ENCODE measurements at regions not wholly inside any gene's neighbourhood (a gene's known extent, or its start where the extent isn't known, plus 50 kb on each side); places are given as distances from the start of the nearest gene placed in this dataset.
"Not testable (repeated sequence)": the region's sequence is repeated elsewhere in the genome, so short reads cannot be mapped to it uniquely, and the experiment has no call there.

DNA sequence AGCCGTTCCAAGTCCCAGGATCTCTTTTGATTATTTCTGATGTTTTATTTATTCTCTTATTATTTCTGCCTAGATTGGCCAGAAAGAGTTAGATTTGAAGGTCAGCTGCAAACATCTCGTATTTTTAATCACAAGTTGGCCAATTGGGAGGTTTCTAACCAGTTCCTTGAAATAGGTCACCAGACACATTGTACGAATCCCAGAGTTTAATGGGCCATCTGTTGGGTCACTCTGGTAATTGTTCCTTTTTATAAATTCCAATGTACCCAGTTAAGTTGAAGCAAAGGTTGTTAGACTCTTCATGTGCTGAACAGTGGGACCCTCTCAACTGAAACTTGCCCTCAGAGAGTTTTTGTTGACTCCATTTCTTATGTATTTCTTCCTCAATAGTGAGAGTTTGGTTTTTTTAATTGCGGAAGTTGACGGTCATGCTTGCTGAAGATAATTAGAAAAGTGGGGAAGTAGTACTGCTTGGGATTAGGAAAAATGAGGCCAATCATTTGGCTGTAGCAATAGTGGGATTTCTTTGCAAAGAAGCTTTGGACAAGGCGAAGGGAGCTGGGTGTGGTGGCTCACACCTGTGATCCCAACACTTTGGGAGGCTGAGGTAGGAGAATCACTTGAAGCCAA, 382.7 kb upstream of the RGS6 start:
- DNase-seq: no peak

- no peak for DNase-seq
Measured at GRCh38 chr14:71550367-71550766, 381.9 kb upstream of the RGS6 start.

DNA sequence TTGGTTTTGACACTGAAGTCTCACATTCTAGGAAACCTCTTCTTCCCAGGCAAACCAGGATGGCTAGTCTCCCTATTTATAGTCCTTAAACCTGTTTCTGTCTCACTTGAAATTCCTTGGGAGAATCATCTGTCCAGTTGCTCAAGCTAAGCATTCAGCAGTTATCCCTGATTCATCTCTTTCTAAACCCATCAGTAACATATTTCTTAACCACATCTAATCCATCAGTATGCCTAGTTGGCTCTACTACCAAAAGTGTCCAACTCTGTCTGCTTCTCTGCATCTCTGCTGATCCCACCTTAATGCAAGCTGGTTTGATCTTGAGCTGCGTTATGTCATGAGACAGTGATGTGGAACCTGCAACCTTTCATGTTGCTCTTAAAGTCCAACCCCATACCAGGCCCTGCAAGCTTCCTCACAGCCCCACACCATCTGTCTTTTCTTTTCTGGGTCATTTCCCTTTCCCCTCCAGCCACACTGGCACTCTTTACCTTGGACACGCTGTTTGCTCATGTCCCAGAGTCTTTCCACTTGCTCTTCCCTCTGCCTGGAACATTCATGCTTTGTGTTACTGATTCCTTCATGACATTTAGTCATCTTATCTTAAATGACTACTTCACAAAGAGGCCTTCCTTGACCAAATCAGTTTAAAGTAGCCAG, 380.8 kb upstream of the RGS6 start:
- no peak for DNase-seq

- no peak for DNase-seq
Measured at GRCh38 chr14:71552809-71553208, 379.4 kb upstream of the RGS6 start.

DNA sequence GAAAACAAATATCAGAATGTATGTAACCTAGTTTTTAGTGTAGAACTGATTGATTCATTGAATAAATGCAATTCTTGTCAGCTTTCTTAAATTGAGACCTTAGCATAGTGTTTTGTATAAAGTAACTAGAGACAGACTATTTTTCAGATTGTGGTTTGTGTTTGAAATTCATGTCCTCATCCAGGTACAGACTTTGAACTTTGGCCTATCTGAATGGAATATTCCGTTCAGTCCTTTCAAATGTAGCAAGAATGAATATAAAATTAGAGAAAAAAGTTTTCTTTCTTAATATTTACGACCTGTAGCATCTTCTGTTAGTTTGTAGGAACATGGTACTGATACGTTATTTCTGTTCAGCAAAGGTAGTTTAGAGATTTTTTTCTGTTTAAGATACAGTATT, 378.4 kb upstream of the RGS6 start:
- no peak for DNase-seq

DNA sequence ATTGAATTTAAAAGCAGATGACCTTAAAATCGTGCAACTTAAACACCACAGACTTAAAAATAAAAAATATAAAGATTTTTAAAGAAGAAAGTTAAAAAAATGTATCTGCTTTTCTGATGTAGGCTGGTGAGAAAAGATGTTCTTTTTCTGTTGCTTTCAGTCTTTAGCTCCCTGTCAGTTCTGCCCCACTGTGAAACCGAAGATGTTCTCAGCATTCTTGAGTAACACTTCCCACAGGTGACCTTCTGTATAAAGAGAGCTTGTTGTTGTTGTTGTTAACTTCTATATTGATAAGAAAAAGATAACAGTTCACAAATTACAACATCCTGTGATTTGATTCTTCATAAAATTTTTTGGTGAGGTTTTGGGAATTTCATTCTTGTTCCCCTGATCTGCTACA, 377.9 kb upstream of the RGS6 start:
- DNase-seq: no peak

- no peak for DNase-seq
Measured at GRCh38 chr14:71554959-71555612, 377.1 kb upstream of the RGS6 start.

DNA sequence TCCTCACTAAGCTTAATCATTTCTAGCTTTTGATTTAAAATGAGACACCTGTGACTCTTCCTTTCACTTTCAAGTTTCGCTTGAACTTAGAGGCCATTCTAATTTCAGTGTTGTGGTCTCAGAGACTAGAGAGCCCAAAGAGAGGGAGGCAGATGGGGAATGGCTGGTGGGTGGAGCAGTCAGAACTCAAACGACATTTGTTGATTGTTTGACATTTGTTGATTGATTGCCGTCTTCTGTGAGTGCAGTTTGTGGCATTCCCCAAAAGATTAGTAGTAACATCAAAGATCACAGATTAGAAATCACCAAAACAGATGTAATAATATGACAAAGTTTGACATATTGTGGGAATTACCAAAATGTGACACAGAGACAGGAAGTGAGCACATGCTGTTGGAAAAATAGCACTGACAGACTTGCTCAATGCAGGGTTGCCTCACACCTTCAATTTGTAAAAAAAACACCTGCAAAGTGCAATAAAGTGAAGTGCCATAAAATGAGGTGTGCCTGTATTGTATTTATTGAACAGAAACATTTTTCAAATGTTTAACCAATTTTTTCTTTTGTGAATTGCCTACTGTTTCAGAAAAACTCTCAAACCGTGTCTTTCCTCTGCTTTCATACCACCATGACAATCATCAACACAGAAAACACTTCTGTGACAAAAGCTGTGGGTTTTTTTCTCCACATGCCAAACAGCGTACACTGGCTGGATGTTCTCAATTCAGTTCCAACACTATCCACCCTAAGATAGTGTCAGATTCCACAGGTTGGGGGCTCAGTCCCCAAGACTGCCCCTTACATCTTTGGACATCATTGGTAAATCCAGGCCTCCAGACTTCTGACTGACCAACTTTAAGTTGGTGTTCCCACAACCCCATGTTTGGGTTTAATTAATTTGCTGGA, 376.3 kb upstream of the RGS6 start:
- DNase-seq: no peak

- no peak for DNase-seq
Measured at GRCh38 chr14:71556730-71557129, 375.5 kb upstream of the RGS6 start.

- no peak for DNase-seq
Measured at GRCh38 chr14:71557351-71557750, 374.9 kb upstream of the RGS6 start.

GRCh38 chr14:71558943-71559342, 373.3 kb upstream of the RGS6 start:
- DNase-seq: not testable (repeated sequence)

DNA sequence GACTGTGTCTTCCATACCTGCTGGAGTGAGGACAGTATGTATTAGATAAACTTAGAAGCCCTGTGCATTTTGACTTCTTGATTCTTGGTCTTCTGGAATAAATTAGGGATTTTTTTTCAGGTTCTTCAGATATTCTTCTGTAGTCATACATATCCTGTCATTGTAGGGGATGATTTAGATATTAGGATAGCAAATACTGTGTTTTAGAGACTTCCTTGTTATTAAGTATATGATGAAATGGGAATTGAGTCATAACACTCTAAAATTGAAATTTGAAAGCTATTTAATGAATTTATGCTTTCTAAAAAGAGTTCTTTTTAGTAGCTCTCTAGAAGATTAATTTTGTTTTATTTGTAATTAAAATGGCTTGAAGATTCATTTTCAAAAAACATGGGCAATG, 371.5 kb upstream of the RGS6 start:
- DNase-seq: no peak

DNA sequence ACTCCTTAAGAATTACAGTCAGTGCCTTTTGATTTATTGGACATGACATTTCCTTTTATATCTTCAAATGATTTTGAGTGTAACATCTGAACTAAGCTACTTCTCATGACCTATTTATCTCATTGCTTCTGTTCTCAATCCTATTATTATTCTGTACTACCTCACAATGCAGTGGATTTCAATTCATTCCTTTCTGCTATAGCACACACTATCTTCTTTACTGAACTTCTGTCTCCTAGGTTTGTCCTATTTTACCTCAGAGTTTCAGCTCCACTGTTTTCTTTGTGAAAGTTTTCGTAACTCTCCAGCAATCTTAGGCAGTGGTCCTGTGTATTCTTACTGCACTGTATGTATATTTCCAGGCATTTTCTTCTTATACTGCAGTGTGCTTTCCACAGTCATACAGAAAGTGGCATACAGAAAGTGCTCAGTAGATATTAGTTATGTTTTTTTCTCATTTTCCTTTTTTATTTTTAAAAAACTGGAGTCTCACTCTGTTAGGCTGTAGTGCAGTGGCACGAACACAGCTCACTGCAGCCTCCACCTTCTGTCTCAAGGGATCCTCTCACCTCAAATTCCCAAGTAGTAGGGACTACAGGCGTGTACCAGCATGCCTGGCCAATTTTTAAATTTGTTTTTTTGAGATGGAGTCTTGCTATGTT, 368.6 kb upstream of the RGS6 start:
- no peak for DNase-seq

DNA sequence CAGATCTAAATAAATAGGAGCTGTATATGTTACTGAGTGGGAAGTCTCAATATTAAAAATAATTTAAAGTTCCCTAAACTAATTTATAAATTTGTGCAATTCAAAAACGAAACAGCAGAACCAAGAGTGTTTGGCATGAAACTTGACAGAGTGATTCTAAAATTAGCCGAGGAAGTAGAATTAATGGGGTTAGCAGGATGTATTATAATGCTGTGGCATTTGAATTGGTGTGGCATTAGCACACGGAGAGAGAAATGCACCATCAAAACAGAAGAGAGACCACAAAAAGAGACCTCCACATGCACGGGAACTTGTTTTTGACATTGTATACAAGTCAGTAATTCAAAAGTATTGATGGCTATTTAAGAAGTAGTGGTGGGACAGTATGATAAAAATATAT, 366.0 kb upstream of the RGS6 start:
- DNase-seq: no peak

DNA sequence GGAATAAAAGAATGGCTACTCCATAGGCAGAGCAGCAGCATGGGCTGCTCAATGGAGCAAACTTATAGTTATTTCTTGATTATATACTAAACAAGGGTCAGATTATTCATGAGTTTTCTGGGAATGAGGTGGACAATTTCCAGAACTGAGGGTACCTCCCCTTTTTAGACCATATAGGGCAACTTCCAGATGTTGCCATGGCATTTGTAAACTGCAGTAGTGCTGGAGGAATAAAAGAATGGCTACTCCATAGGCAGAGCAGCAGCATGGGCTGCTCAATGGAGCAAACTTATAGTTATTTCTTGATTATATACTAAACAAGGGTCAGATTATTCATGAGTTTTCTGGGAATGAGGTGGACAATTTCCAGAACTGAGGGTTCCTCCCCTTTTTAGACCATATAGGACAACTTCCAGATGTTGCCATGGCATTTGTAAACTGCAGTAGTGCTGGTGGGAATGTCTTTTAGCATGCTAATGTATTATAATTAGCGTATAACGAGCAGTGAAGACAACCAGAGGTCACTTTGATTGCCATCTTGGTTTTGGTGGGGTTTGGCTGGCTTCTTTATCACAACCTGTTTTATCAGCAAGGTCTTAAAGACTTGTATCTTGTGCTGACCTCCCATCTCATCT, 364.6 kb upstream of the RGS6 start:
- DNase-seq: not testable (repeated sequence)

DNA sequence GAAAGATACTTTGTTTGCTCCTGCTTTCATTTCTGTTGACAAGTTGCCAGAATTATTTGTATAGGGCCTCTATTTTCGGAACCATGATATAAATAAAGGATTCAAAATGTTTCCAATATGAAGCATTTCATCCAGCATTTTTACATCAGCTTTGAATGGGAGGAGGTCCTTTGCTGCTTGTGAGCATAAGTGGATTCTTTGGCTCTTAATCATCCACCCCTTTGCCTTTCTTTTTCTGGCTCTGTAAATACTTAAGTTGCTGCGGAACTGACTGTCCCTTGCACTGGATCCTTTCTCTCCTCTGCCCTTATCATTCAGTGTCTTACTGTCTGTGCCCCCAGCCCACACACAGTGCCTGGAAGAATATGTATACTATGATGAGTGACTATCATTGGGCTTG, 357.3 kb upstream of the RGS6 start:
- DNase-seq: no peak

DNA sequence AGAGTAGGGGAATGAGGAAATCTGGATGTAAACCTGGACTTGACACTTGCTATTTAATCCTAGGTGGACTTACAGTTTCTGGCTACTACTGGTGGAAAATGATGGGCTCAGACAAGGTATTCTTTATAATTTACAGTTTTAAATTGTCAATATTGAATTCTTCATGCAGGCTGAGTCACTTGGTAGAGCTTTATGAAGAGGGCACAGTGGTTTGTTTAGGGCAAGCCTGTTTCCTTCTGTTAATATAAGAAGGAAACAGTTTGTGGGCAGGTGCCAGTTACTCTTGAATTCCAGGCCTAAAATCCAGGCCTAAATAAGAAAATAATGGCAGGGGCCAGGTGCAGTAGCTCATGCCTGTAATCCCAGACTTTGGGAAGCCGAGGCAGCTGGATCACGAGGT, 355.8 kb upstream of the RGS6 start:
- no peak for DNase-seq

- DNase-seq: no peak
Measured at GRCh38 chr14:71579331-71579730, 352.9 kb upstream of the RGS6 start.

DNA sequence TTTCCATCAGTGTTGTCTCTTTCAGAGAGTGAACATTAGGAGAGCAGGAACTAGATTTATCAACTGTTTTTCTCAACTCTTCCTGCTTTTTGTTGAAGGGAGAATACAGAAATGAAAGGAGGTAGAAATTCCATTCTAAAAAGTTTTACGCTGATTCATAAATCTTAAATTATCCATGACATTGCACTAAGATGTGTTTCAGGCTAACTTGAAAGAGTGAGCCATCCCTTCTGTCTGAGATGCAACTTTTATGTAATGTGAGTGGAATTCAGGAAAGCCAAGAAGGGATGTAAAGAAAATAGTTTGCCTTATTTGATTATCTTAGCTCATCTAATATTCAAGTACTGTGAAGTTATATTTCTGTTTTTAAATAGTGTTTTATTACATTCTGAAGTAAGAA, 349.5 kb upstream of the RGS6 start:
- no peak for DNase-seq

DNA sequence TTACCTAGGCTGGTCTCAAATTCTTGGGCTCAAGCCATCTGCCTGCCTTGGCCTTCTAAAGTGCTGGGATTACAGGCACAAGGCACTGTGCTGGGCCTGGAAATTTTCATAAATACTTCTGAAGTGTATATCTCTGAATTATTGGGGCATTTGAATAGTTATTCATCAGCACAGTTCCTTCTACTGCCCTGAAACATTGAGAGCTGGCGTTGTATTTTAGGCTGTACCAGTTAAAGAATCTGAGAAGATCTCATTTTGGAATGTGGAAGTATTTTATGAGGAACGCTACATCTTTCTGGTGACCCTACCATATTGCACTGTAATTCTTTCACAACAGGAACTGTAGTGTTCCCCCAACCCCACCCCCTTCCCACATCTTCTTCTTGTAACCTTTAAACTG, 349.0 kb upstream of the RGS6 start:
- DNase-seq: no peak

DNA sequence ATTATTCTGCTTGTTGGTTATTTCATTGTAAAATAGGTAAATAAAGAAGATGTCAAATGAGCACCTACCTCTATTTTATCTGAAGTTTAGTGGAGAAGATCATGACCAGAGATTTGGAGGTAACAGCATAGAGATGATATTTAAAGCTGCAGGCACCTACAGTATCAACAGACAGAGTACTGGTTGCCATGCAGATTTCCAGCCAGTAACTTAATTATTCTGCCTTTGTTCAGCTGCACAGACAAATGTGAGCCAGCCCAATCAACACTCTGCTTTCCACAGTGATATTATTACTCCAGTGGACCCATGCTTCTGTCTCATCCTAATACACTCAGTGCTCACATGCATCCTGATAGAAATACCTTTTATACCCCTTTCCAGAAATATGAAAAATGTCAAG, 348.5 kb upstream of the RGS6 start:
- DNase-seq: no peak

GRCh38 chr14:71585361-71585760, 346.9 kb upstream of the RGS6 start:
- no peak for DNase-seq
